ENCODE measurements at regions not wholly inside any gene's neighbourhood (a gene's known extent, or its start where the extent isn't known, plus 50 kb on each side); places are given as distances from the start of the nearest gene placed in this dataset.
A peak's percentile ranks its signal among the peaks of the same experiment; 100 is the strongest.

- DNase-seq (ENCODE audit: low spot score in 2 of 2): peak in 1 of 2 donors; percentile 74
- no peak overlapping the region for H3K4me3 ChIP-seq (ENCODE audit: low read depth, poor library complexity, severe bottlenecking)
- TF ChIP-seq CTCF (IDR thresholded peaks at IDR 0.05): no peak
- no peak for TF ChIP-seq POLR2A (IDR thresholded peaks at IDR 0.05)
- 59 to 67% methylated on average over 12 of the region's 12 CpGs for WGBS, 2 donors
- intact Hi-C loops (cut with DNase I; ENCODE audit: low total_unique reads): no loop called here
Measured at GRCh38 chr10:123570898-123571515, 95.1 kb upstream of the GPR26 start.

GRCh38 chr10:123571978-123572377 is 94.2 kb upstream of the GPR26 start:
- DNase-seq (ENCODE audit: low spot score in 2 of 2): no peak
- no peak overlapping the region for H3K4me3 ChIP-seq (ENCODE audit: low read depth, poor library complexity, severe bottlenecking)
- TF ChIP-seq POLR2A (IDR thresholded peaks at IDR 0.05): no peak
- no peak for TF ChIP-seq CTCF (IDR thresholded peaks at IDR 0.05)
- intact Hi-C loops (cut with DNase I; ENCODE audit: low total_unique reads): no loop called here
- 64 to 66% methylated on average over 8 of the region's 8 CpGs for WGBS, 2 donors

- 8 to 14% methylated on average over 9 of the region's 9 CpGs for WGBS, 2 donors
- intact Hi-C loops (cut with DNase I; ENCODE audit: low total_unique reads): no loop called here
- DNase-seq (ENCODE audit: low spot score in 2 of 2): peak; percentile 49 to 85
- no peak for TF ChIP-seq CTCF (IDR thresholded peaks at IDR 0.05)
- no peak for TF ChIP-seq POLR2A (IDR thresholded peaks at IDR 0.05)
- no peak overlapping the region for H3K4me3 ChIP-seq (ENCODE audit: low read depth, poor library complexity, severe bottlenecking)
Measured at GRCh38 chr10:123573236-123574108, 92.7 kb upstream of the GPR26 start.

- no peak overlapping the region for H3K4me3 ChIP-seq (ENCODE audit: low read depth, poor library complexity, severe bottlenecking)
- DNase-seq (ENCODE audit: low spot score in 2 of 2): peak in 1 of 2 donors; percentile 37
- intact Hi-C loops (cut with DNase I; ENCODE audit: low total_unique reads): no loop called here
- TF ChIP-seq CTCF (IDR thresholded peaks at IDR 0.05) (no peak), POLR2A (IDR thresholded peaks at IDR 0.05) (no peak)
- 70 to 72% methylated on average over 7 of the region's 7 CpGs for WGBS, 2 donors
Measured at GRCh38 chr10:123574109-123574698, 92.0 kb upstream of the GPR26 start.

- WGBS, 2 donors: 51 to 72% methylated on average over 6 of the region's 6 CpGs
- DNase-seq (ENCODE audit: low spot score in 2 of 2): peak in 1 of 2 donors; percentile 58
- no peak overlapping the region for H3K4me3 ChIP-seq (ENCODE audit: low read depth, poor library complexity, severe bottlenecking)
- intact Hi-C loops (cut with DNase I; ENCODE audit: low total_unique reads): no loop called here
- TF ChIP-seq POLR2A (IDR thresholded peaks at IDR 0.05): no peak
- TF ChIP-seq CTCF (IDR thresholded peaks at IDR 0.05): no peak
Measured at GRCh38 chr10:123575105-123575504, 91.0 kb upstream of the GPR26 start.

All from lower leg skin (tissue), 4 donors.